ENCODE measurements at regions not wholly inside any gene's neighbourhood (a gene's known extent, or its start where the extent isn't known, plus 50 kb on each side); places are given as distances from the start of the nearest gene placed in this dataset.

GRCh38 chr6:62923728-62924127 lies 287.5 kb upstream of the FKBP1C start:
- no peak for TF ChIP-seq CTCF (IDR thresholded peaks at IDR 0.05; ENCODE audit: borderline replicate concordance, control extremely low read depth, extremely low read depth, insufficient read depth, missing control alignments)
- no peak for DNase-seq (ENCODE audit: low spot score)
- in situ Hi-C loops (cut with MboI; ENCODE audit: low sequenced_read_pairs, unreplicated experiment), result no loop called here

- no peak for DNase-seq (ENCODE audit: low spot score)
- in situ Hi-C loops (cut with MboI; ENCODE audit: low sequenced_read_pairs, unreplicated experiment), result no loop called here
- no peak for TF ChIP-seq CTCF (IDR thresholded peaks at IDR 0.05; ENCODE audit: borderline replicate concordance, control extremely low read depth, extremely low read depth, insufficient read depth, missing control alignments)
Observed at GRCh38 chr6:62940848-62941247, 270.4 kb upstream of the FKBP1C start.

- in situ Hi-C loops (cut with MboI; ENCODE audit: low sequenced_read_pairs, unreplicated experiment), result no loop called here
- DNase-seq (ENCODE audit: low spot score), result no peak
Observed at GRCh38 chr6:62942000-62942399, 269.3 kb upstream of the FKBP1C start.

GRCh38 chr6:62968834-62969233 lies 242.4 kb upstream of the FKBP1C start:
- no peak for TF ChIP-seq CTCF (IDR thresholded peaks at IDR 0.05; ENCODE audit: borderline replicate concordance, control extremely low read depth, extremely low read depth, insufficient read depth, missing control alignments)
- in situ Hi-C loops (cut with MboI; ENCODE audit: low sequenced_read_pairs, unreplicated experiment), result no loop called here
- DNase-seq (ENCODE audit: low spot score), result no peak

More at GRCh38 chr6:62942000-62942399, 269.3 kb upstream of the FKBP1C start:
- no peak for TF ChIP-seq CTCF (IDR thresholded peaks at IDR 0.05; ENCODE audit: borderline replicate concordance, control extremely low read depth, extremely low read depth, insufficient read depth, missing control alignments)

- DNase-seq (ENCODE audit: low spot score), result no peak
- in situ Hi-C loops (cut with MboI; ENCODE audit: low sequenced_read_pairs, unreplicated experiment), result no loop called here
- no peak for TF ChIP-seq CTCF (IDR thresholded peaks at IDR 0.05; ENCODE audit: borderline replicate concordance, control extremely low read depth, extremely low read depth, insufficient read depth, missing control alignments)
Observed at GRCh38 chr6:62971976-62972658, 239.2 kb upstream of the FKBP1C start.

- TF ChIP-seq CTCF (IDR thresholded peaks at IDR 0.05; ENCODE audit: borderline replicate concordance, control extremely low read depth, extremely low read depth, insufficient read depth, missing control alignments), result no peak
- DNase-seq (ENCODE audit: low spot score), result no peak
- in situ Hi-C loops (cut with MboI; ENCODE audit: low sequenced_read_pairs, unreplicated experiment), result no loop called here
Observed at GRCh38 chr6:62974452-62974851, 236.8 kb upstream of the FKBP1C start.
